Testis (tissue), 2 donors: ENCODE measurements at regions not wholly inside any gene's neighbourhood (a gene's known extent, or its start where the extent isn't known, plus 50 kb on each side); places are given as distances from the start of the nearest gene placed in this dataset.

Experiments
- POLR2A ChIP-seq: fragments of 450-650 bp; IDR thresholded peaks from one replicate; pipeline ENCODE4 v1.6.1; 2017; ENCODE audit warnings: antibody characterized with exemption, mild to moderate bottlenecking, moderate library complexity
- TF ChIP-seq, protein P1 (sequence below), 3 experiments: fragments of 450-650 bp in 2 of 3; fragments of 200-600 bp in 1 of 3; sonication (generic) in 1 of 3; IDR thresholded peaks; one replicate each; pipeline ENCODE4 v1.5.1; 2016 to 2019; ENCODE audit warnings: antibody characterized with exemption in 3 of 3, mild to moderate bottlenecking in 2 of 3, moderate library complexity in 1 of 3

DNA sequence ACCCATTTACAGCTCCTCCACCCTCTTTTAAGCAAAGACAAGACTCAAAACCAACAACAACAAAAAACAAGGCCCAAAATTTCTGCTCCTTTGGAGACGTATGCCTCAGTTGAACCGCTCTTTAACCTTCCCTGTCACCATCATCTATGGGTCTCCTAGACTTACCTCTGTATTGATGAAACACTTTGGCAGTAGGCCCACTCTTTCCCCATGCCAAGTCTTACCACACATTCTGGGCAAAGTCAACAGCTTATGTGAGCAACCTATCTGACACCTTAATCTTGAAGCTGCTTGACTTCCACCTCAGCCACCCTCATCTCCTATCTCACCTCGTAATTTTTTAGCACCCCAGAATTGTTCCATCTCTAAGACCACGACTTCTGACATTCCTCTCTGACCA lies 99.7 kb upstream of the CXorf66 start:
- TF ChIP-seq, protein P1, sequence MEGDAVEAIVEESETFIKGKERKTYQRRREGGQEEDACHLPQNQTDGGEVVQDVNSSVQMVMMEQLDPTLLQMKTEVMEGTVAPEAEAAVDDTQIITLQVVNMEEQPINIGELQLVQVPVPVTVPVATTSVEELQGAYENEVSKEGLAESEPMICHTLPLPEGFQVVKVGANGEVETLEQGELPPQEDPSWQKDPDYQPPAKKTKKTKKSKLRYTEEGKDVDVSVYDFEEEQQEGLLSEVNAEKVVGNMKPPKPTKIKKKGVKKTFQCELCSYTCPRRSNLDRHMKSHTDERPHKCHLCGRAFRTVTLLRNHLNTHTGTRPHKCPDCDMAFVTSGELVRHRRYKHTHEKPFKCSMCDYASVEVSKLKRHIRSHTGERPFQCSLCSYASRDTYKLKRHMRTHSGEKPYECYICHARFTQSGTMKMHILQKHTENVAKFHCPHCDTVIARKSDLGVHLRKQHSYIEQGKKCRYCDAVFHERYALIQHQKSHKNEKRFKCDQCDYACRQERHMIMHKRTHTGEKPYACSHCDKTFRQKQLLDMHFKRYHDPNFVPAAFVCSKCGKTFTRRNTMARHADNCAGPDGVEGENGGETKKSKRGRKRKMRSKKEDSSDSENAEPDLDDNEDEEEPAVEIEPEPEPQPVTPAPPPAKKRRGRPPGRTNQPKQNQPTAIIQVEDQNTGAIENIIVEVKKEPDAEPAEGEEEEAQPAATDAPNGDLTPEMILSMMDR (IDR thresholded peaks at IDR 0.05), result no peak
- TF ChIP-seq POLR2A, result no peak
